ENCODE measurements at regions not wholly inside any gene's neighbourhood (a gene's known extent, or its start where the extent isn't known, plus 50 kb on each side); places are given as distances from the start of the nearest gene placed in this dataset.

- no peak for TF ChIP-seq CTCF (IDR thresholded peaks at IDR 0.05; ENCODE audit: low read depth, low read length)
- H3K36me3 ChIP-seq, result no peaks in the 10 kb centered on the region
- H3K4me1 ChIP-seq (ENCODE audit: low read depth), result no peaks in the 10 kb centered on the region
- no peak overlapping the region for H3K27ac ChIP-seq
- H3K27me3 ChIP-seq, result no peaks in the 10 kb centered on the region
- no peaks in the 10 kb centered on the region for H3K9me3 ChIP-seq (ENCODE audit: low read depth)
- no peak for DNase-seq (ENCODE audit: low read depth in 1 of 2, low spot score in 1 of 2)
- no peak overlapping the region for H3K4me3 ChIP-seq
Measured at GRCh38 chr5:28216939-28217360, 1178.6 kb upstream of the CDH9 start.

- TF ChIP-seq CTCF (IDR thresholded peaks at IDR 0.05; ENCODE audit: low read depth, low read length), result no peak
- H3K9me3 ChIP-seq (ENCODE audit: low read depth), result no peaks in the 10 kb centered on the region
- DNase-seq (ENCODE audit: low read depth in 1 of 2, low spot score in 1 of 2), result no peak
Measured at GRCh38 chr5:28215091-28215490, 1176.7 kb upstream of the CDH9 start.

GRCh38 chr5:28214292-28214691 lies 1175.9 kb upstream of the CDH9 start:
- no peaks in the 10 kb centered on the region for H3K9me3 ChIP-seq (ENCODE audit: low read depth)
- no peak for TF ChIP-seq CTCF (IDR thresholded peaks at IDR 0.05; ENCODE audit: low read depth, low read length)
- no peaks in the 10 kb centered on the region for H3K27me3 ChIP-seq

More at GRCh38 chr5:28215091-28215490, 1176.7 kb upstream of the CDH9 start:
- Histone ChIP-seq H3K4me1 (ENCODE audit: low read depth) (no peaks in the 10 kb centered on the region), H3K4me3 (no peak overlapping the region), H3K27me3 (no peaks in the 10 kb centered on the region), H3K27ac (no peak overlapping the region), H3K36me3 (no peaks in the 10 kb centered on the region)

GRCh38 chr5:28208356-28208755 lies 1170.0 kb upstream of the CDH9 start:
- Histone ChIP-seq H3K27me3 (no peaks in the 10 kb centered on the region), H3K36me3 (no peaks in the 10 kb centered on the region), H3K4me1 (ENCODE audit: low read depth) (no peaks in the 10 kb centered on the region), H3K9me3 (ENCODE audit: low read depth) (no peaks in the 10 kb centered on the region), H3K4me3 (no peak overlapping the region), H3K27ac (no peak overlapping the region)
- no peak for TF ChIP-seq CTCF (IDR thresholded peaks at IDR 0.05; ENCODE audit: low read depth, low read length)
- DNase-seq (ENCODE audit: low read depth in 1 of 2, low spot score in 1 of 2), result no peak

More at GRCh38 chr5:28214292-28214691, 1175.9 kb upstream of the CDH9 start:
- Histone ChIP-seq H3K36me3 (no peaks in the 10 kb centered on the region), H3K27ac (no peak overlapping the region), H3K4me1 (ENCODE audit: low read depth) (no peaks in the 10 kb centered on the region), H3K4me3 (no peak overlapping the region)
- no peak for DNase-seq (ENCODE audit: low read depth in 1 of 2, low spot score in 1 of 2)

- peaks cover 5% of the 10 kb centered on the region for H3K4me1 ChIP-seq (ENCODE audit: low read depth)
- H3K36me3 ChIP-seq, result no peaks in the 10 kb centered on the region
- no peak overlapping the region for H3K27ac ChIP-seq
- H3K27me3 ChIP-seq, result no peaks in the 10 kb centered on the region
- no peak for DNase-seq (ENCODE audit: low read depth in 1 of 2, low spot score in 1 of 2)
- TF ChIP-seq CTCF (IDR thresholded peaks at IDR 0.05; ENCODE audit: low read depth, low read length), result no peak
- H3K4me3 ChIP-seq, result no peak overlapping the region
- no peaks in the 10 kb centered on the region for H3K9me3 ChIP-seq (ENCODE audit: low read depth)
Measured at GRCh38 chr5:28190011-28190410, 1151.6 kb upstream of the CDH9 start.

GRCh38 chr5:28174691-28175090 lies 1136.3 kb upstream of the CDH9 start:
- Histone ChIP-seq H3K9me3 (ENCODE audit: low read depth) (no peaks in the 10 kb centered on the region), H3K4me1 (ENCODE audit: low read depth) (no peaks in the 10 kb centered on the region), H3K4me3 (no peak overlapping the region), H3K27me3 (no peaks in the 10 kb centered on the region), H3K27ac (no peak overlapping the region), H3K36me3 (no peaks in the 10 kb centered on the region)
- TF ChIP-seq CTCF (IDR thresholded peaks at IDR 0.05; ENCODE audit: low read depth, low read length), result no peak
- DNase-seq (ENCODE audit: low read depth in 1 of 2, low spot score in 1 of 2), result no peak

All from cardiac muscle cell (in vitro differentiated cells and primary cell).